DMS53 treated with DMSO at 0.1 percent for 48 hours (cell line): ENCODE measurements at regions not wholly inside any gene's neighbourhood (a gene's known extent, or its start where the extent isn't known, plus 50 kb on each side); places are given as distances from the start of the nearest gene placed in this dataset.
A peak's percentile ranks its signal among the peaks of the same experiment; 100 is the strongest.

ENCODE experiments used
- DNase-seq: peaks from one replicate; lab custom pipeline; 2025; ENCODE audit not compliant: unreplicated experiment; lab: John Stamatoyannopoulos, UW

DNA sequence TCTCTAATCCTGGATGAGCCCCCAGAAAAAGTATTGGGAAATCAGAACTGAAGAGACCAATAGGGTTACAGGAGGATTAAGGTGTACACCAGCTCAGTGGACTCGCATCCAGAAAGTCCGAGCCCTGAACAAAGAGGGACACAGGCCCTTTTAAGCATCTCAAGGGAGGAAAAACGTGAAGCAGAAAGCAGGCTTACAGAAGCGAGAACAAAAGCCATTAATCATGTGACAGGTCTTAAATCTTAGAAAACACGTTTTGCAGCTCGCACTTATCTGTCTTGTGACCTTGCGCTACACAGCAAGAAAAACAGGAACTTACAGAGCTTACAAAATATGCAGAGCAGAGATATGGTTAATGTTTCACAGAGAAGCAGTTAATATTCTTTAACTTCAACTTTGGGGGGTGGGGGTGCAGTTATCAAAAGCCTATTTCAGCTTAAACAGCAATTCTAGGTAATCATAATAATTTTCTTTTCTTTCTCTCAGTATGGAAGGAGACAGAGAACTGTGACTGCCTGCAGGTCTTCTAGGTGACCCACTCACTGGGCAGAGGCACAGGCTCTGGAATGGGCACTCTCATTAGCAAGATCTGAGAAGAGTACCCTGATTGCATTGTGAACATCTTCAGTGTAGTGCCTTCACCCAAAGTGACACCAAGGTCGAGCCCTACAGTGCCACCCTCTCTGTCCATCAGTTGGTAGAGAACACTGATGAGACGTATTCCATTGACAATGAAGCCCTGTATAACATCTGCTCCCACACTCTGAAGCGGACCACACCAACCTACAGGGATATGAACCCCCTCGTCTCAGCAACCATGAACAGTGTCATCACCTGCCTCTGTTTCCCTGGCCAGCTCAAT lies 65.0 kb upstream of the MOCS1 start:
- DNase-seq: no peak

DNA sequence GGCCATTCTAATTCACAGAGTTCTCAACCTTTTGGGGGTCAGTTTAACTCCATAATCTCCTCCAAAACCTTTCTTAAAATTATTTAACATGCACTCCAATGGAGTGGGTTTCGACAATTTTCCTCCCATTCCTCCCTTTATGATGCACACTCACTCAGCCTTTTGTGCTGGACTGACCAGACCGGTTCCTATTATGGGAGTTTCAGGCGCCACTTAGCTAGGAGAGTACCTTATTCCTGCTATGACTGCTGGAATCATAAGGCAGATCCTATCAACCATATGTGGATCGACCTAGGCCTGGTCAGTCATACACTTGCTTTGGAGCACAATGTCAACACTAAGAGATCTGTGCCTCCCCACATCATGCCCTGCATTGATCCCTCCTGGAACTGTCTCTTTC lies 63.9 kb upstream of the MOCS1 start:
- peak; percentile 27 for DNase-seq

DNA sequence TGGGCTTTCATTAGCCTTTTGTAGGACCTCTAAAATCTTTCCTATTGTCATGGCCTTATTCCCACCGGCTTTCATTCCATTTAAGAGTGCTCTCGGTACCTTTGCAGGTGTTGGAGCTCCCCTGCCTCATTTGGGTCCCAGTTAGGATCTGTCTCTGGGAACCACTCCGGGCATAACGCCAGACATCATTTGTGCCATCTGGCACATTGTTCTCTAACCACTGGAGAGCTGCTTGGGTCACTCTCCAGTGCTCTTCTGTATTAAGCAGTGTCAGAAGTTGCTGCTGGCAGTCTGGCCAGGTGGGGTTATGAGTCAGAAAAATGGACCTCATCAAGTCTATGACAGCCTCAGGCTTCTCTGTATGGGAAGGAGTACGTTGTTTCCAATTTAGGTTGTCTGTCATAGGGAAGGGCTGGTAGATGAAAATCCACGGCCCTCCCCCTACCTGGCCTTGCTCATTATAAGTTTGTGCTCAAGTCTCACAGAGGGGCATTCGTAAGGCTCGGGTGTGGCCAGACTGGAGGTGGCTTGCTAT lies 62.9 kb upstream of the MOCS1 start:
- DNase-seq: peak; percentile 62

DNA sequence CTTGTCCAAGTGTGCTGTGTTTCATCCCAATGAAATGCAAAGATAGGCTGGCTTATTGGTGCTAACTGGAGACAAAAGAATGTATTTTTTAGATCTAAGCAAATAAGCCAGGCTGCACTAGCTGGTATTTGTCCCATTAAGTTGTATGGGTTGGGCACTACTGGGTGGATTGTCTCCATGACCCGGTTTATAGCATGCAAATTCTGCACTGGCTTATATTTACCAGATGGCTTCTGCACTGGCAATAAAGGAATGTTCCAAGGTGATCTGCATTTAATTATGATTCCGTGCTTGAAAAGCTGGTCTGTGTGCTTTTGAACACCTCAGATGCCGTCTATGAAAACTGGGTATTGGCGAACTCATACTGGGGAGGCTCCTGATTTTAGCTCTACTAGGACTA lies 61.4 kb upstream of the MOCS1 start:
- no peak for DNase-seq

DNA sequence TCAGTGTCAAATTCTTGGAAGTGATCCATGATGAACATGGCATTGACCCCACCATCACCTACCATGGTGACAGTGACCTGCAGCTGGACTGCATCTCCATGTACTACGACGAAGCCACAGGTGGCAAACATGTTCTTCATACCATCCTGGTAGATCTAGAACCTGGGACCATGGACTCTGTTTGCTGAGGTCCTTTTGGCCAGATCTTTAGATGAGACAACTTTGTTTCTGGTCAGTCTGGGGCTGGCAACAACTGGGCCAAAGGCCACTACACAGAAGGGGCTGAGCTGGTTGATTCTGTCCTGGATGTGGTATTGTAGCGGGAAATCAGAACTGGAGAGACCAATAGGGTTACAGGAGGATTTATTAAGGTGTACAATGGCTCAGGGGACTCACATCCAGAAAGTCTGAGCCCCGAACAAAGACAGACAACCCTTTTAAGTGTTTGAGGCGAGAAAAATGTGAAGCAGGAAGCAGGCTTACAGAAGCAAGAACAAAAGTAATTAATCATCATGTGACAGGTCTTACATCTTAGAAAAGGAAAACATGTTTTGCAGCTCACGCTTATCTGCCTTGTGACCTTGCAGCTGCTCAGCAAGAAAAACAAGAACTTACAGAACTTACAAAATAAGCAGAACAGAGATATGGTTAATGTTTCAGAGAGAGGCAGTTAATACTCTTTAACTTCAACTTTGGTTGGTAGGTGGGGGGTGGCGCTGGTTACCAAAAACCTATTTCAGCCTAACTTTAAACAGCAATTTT lies 58.8 kb upstream of the MOCS1 start:
- no peak for DNase-seq
